ENCODE measurements at regions not wholly inside any gene's neighbourhood (a gene's known extent, or its start where the extent isn't known, plus 50 kb on each side); places are given as distances from the start of the nearest gene placed in this dataset.

- no peak for DNase-seq (ENCODE audit: insufficient read length)
- no peak for TF ChIP-seq POLR2A (IDR thresholded peaks at IDR 0.05; ENCODE audit: low read depth, low read length)
- no peak for TF ChIP-seq TAF1 (IDR thresholded peaks at IDR 0.05; ENCODE audit: borderline replicate concordance, low read depth, low read length)
- no peak for TF ChIP-seq POLR2AphosphoS5 (IDR thresholded peaks at IDR 0.05; ENCODE audit: low read depth, low read length)
- FAIRE-seq: no peak
Observed at GRCh38 chr2:122905431-122905830, 1119.7 kb upstream of the CNTNAP5 start.

GRCh38 chr2:122908159-122908558, 1116.9 kb upstream of the CNTNAP5 start:
- FAIRE-seq (no peak), DNase-seq (ENCODE audit: insufficient read length) (no peak)
- TF ChIP-seq TAF1 (IDR thresholded peaks at IDR 0.05; ENCODE audit: borderline replicate concordance, low read depth, low read length) (no peak), POLR2A (IDR thresholded peaks at IDR 0.05; ENCODE audit: low read depth, low read length) (no peak), POLR2AphosphoS5 (IDR thresholded peaks at IDR 0.05; ENCODE audit: low read depth, low read length) (no peak)

DNA sequence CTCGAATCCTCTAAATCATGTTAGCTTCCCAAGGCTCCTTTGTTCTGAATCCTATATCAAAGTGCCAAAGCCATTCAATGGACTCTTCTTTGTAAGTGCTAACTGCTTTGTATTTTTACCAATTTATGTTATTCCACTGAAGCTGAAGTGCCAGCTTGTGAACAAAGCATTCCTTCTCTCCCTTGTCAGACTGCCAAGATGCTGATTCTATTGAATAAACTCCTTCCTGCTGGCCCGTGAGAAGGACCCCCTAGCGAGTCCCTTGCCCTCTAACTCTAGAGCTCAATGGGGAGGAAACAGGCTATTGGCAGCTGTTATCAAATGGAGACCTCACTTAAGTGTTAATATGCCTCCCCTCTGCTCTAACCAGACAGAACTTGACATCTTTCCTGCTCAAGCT, 1097.9 kb upstream of the CNTNAP5 start:
- TF ChIP-seq POLR2AphosphoS5 (IDR thresholded peaks at IDR 0.05; ENCODE audit: low read depth, low read length) (no peak), TAF1 (IDR thresholded peaks at IDR 0.05; ENCODE audit: borderline replicate concordance, low read depth, low read length) (no peak), POLR2A (IDR thresholded peaks at IDR 0.05; ENCODE audit: low read depth, low read length) (no peak)
- no peak for DNase-seq (ENCODE audit: insufficient read length)
- FAIRE-seq: no peak

- no peak for FAIRE-seq
- DNase-seq (ENCODE audit: insufficient read length): no peak
- TF ChIP-seq POLR2AphosphoS5 (IDR thresholded peaks at IDR 0.05; ENCODE audit: low read depth, low read length) (no peak), POLR2A (IDR thresholded peaks at IDR 0.05; ENCODE audit: low read depth, low read length) (no peak), TAF1 (IDR thresholded peaks at IDR 0.05; ENCODE audit: borderline replicate concordance, low read depth, low read length) (no peak)
Observed at GRCh38 chr2:122927710-122928557, 1097.2 kb upstream of the CNTNAP5 start.

GRCh38 chr2:122929347-122929746, 1095.7 kb upstream of the CNTNAP5 start:
- DNase-seq (ENCODE audit: insufficient read length) (no peak), FAIRE-seq (no peak)
- no peak for TF ChIP-seq TAF1 (IDR thresholded peaks at IDR 0.05; ENCODE audit: borderline replicate concordance, low read depth, low read length)
- TF ChIP-seq POLR2AphosphoS5 (IDR thresholded peaks at IDR 0.05; ENCODE audit: low read depth, low read length): no peak
- TF ChIP-seq POLR2A (IDR thresholded peaks at IDR 0.05; ENCODE audit: low read depth, low read length): no peak

DNA sequence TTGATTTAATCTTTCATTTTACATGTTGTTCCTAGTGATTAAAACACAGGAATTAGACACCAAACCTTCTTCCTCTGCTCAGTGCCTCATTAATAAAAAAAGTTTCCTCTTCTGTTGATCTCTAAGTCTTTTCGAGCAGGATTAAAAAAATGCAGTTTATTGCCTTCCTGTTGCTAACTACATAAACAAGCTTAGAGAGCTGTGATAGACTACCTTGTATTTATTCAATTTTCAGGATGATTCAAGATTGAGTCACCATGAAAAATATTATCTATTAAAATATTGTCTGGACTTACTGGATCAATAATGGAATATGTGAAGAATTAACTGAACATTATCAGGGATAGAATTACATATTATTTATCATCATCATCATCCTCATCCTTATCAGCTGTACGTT, 1089.6 kb upstream of the CNTNAP5 start:
- DNase-seq (ENCODE audit: insufficient read length) (no peak), FAIRE-seq (no peak)
- TF ChIP-seq TAF1 (IDR thresholded peaks at IDR 0.05; ENCODE audit: borderline replicate concordance, low read depth, low read length) (no peak), POLR2AphosphoS5 (IDR thresholded peaks at IDR 0.05; ENCODE audit: low read depth, low read length) (no peak), POLR2A (IDR thresholded peaks at IDR 0.05; ENCODE audit: low read depth, low read length) (no peak)

DNA sequence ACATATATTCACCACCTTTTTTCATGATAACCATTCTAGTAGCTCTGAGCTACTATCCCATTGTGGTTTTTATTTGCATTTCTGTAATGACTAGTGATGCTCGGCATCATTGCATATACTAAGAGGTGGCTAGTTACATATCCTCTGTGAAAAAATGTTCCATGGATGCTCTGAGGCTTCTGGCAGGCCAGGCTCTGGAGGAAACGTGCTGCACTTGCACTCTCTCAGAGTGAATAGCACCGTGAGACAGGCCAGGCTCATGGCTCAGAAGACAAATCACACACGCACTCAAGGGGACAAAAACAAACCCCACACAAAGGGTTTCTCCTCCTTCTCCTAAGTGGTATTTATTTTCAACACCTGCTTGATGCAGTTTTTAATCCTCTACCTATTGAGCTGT, 1085.3 kb upstream of the CNTNAP5 start:
- TF ChIP-seq POLR2A (IDR thresholded peaks at IDR 0.05; ENCODE audit: low read depth, low read length): no peak
- FAIRE-seq (no peak), DNase-seq (ENCODE audit: insufficient read length) (no peak)

GRCh38 chr2:122949523-122949922, 1075.6 kb upstream of the CNTNAP5 start:
- FAIRE-seq (no peak), DNase-seq (ENCODE audit: insufficient read length) (no peak)
- TF ChIP-seq POLR2A (IDR thresholded peaks at IDR 0.05; ENCODE audit: low read depth, low read length) (no peak), TAF1 (IDR thresholded peaks at IDR 0.05; ENCODE audit: borderline replicate concordance, low read depth, low read length) (no peak), POLR2AphosphoS5 (IDR thresholded peaks at IDR 0.05; ENCODE audit: low read depth, low read length) (no peak)

GRCh38 chr2:122955776-122956175, 1069.3 kb upstream of the CNTNAP5 start:
- no peak for FAIRE-seq
- no peak for TF ChIP-seq POLR2AphosphoS5 (IDR thresholded peaks at IDR 0.05; ENCODE audit: low read depth, low read length)
- no peak for TF ChIP-seq TAF1 (IDR thresholded peaks at IDR 0.05; ENCODE audit: borderline replicate concordance, low read depth, low read length)
- no peak for TF ChIP-seq POLR2A (IDR thresholded peaks at IDR 0.05; ENCODE audit: low read depth, low read length)

DNA sequence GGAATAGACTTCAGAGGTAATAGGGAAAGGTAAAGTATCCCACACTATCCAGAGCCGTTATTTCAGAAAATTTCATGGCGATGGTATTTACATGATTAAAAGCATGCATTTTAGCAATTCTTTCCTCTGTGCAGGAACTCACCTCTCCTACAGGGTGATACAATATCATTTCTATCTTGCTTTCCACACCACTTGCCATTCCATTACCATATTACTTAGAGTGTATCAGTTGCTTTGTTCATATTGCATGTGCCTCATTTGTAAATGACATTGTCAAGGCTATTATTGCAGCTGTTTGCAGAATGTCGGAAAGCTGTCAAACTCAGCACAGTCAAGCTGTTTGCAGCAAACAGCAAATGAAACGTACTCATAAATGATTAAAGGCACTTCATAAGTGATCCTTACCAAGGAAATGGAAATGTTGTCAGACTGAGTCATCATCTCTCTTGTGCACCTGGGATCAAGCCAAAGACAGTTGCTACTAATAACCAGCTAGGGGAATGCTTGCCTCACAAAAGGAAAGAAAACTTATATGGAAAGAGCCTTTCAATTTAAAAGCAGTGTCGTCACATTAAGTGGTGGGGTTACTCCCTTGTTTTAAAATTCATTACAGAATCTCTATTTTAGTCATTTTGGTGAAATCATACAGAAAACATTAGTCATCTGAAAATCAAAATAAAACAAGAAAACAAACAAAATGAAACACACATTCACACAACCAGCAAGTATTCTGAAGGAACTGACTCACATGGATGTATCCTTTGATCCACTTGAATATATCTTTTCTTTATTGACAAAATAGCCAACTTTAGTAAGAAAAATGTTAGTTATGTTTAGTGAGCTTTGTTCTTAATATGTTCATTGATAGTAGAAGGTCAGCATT, 1064.1 kb upstream of the CNTNAP5 start:
- FAIRE-seq (peak; percentile 78), DNase-seq (ENCODE audit: insufficient read length) (no peak)
- no peak for TF ChIP-seq POLR2AphosphoS5 (IDR thresholded peaks at IDR 0.05; ENCODE audit: low read depth, low read length)

More at GRCh38 chr2:122955776-122956175, 1069.3 kb upstream of the CNTNAP5 start:
- no peak for DNase-seq (ENCODE audit: insufficient read length)

DNA sequence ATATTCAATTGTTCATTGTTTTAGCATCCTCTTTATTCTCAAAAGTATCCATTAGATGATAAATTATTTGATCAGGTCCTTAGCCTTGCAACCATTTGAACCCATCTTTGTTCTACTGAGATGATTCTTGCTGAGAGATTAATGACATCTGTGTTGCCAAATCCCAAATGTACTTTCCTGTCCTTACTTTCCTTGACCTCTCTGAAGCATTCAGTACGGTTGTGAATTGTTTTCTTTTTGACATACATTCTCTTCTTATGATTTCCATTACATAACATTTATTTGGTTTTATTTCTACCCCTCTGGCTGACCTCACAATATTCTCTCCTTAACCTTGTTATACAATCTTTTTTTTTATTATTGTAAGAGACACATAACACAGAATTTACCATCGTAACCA, 1058.6 kb upstream of the CNTNAP5 start:
- no peak for FAIRE-seq
- no peak for DNase-seq (ENCODE audit: insufficient read length)
- TF ChIP-seq POLR2AphosphoS5 (IDR thresholded peaks at IDR 0.05; ENCODE audit: low read depth, low read length) (no peak), POLR2A (IDR thresholded peaks at IDR 0.05; ENCODE audit: low read depth, low read length) (no peak), TAF1 (IDR thresholded peaks at IDR 0.05; ENCODE audit: borderline replicate concordance, low read depth, low read length) (no peak)

- no peak for FAIRE-seq
- no peak for TF ChIP-seq TAF1 (IDR thresholded peaks at IDR 0.05; ENCODE audit: borderline replicate concordance, low read depth, low read length)
- TF ChIP-seq POLR2AphosphoS5 (IDR thresholded peaks at IDR 0.05; ENCODE audit: low read depth, low read length): no peak
- no peak for TF ChIP-seq POLR2A (IDR thresholded peaks at IDR 0.05; ENCODE audit: low read depth, low read length)
- no peak for DNase-seq (ENCODE audit: insufficient read length)
Observed at GRCh38 chr2:122977580-122977979, 1047.5 kb upstream of the CNTNAP5 start.
